SU-DHL-6 (cell line): ENCODE measurements at regions not wholly inside any gene's neighbourhood (a gene's known extent, or its start where the extent isn't known, plus 50 kb on each side); places are given as distances from the start of the nearest gene placed in this dataset.

Experiments used
- EZH2phosphoT487 ChIP-seq: fragments of 200-600 bp; sonication (generic), shearing (Covaris generic); conservative IDR thresholded peaks from 2 replicates; pipeline ENCODE4 v1.6.1; 2018; ENCODE audit warnings: mild to moderate bottlenecking, antibody characterized with exemption, low read length, moderate library complexity, mixed read lengths
- TF ChIP-seq, protein P1 (sequence below): fragments of 200-600 bp; sonication (generic); IDR thresholded peaks from one replicate; pipeline ENCODE4 v1.5.1; 2017; ENCODE audit warnings: antibody characterized with exemption, mild to moderate bottlenecking, low read length, moderate library complexity; ENCODE audit not compliant: insufficient read depth, poor library complexity, severe bottlenecking

DNA sequence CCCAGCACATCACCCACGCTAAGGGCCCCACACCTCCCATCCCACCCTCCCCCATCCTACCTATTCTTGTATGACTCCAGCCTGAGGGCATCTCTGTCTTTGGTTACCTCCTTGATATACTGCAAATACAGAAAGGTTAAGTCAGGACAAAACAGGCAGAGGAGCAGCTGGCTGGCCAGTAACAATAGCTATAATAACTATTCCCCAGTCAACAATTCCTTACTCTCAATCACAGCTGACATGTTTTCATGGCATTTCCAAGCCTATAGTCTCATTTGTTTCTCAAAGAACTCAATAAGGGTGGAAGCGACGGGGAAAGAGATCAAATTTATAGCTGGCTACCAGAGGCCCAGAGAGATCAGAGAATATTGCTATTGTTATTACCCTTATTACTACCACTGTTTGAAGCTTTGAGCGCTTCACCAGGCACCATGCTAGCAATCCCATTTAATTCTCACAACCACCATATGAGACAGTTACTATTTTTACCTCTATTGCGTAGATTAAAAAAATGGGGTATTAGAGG, 93.0 kb upstream of the C2CD4B start:
- TF ChIP-seq, protein P1, sequence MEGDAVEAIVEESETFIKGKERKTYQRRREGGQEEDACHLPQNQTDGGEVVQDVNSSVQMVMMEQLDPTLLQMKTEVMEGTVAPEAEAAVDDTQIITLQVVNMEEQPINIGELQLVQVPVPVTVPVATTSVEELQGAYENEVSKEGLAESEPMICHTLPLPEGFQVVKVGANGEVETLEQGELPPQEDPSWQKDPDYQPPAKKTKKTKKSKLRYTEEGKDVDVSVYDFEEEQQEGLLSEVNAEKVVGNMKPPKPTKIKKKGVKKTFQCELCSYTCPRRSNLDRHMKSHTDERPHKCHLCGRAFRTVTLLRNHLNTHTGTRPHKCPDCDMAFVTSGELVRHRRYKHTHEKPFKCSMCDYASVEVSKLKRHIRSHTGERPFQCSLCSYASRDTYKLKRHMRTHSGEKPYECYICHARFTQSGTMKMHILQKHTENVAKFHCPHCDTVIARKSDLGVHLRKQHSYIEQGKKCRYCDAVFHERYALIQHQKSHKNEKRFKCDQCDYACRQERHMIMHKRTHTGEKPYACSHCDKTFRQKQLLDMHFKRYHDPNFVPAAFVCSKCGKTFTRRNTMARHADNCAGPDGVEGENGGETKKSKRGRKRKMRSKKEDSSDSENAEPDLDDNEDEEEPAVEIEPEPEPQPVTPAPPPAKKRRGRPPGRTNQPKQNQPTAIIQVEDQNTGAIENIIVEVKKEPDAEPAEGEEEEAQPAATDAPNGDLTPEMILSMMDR: no peak
- no peak for TF ChIP-seq EZH2phosphoT487
